RPMI7951 (cell line): ENCODE measurements at regions not wholly inside any gene's neighbourhood (a gene's known extent, or its start where the extent isn't known, plus 50 kb on each side); places are given as distances from the start of the nearest gene placed in this dataset.

ENCODE experiments used
- DNase-seq: peaks from one replicate; pipeline ENCODE4 v3.0.0-alpha.2; 2012; ENCODE audit warnings: low read depth

DNA sequence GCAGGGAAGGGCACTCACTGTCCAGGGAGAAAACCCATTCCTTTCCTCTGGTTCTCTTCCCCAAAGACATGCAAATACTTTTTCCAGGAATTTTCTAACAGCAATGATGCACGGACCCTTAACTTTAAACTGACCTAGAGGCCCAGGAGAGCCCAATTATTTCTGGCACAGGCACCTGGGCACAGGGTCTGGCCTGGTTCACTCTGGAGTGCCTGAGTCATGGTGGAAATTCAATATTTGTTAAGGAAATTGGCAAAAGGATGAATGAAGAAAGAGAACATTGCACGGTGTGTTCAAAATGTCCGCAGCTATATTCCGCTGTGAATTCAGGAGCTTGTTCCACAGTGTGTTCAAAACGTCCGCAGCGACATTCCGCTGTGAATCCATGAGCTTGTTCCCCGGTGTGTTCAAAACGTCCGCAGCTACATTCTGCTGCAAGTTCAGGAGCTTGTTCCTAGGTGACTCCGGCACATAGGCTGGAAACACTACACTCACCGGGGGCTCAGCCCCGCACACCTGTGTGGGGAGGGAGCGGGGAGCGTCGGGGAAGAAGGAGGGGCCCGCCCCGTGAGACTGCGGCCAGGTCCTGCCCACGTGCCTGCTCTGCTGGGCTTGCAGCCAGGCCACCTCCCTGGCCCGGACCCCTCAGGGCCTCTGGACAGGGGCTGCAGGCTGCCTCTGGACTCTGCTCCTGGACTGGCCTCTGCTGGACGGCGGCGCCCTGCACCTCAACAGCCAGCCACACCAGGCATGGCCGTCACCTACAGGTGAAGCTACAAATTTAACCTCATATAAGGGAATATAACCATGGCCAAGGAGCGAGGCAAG, 72.0 kb upstream of the FAM20C start:
- no peak for DNase-seq

DNA sequence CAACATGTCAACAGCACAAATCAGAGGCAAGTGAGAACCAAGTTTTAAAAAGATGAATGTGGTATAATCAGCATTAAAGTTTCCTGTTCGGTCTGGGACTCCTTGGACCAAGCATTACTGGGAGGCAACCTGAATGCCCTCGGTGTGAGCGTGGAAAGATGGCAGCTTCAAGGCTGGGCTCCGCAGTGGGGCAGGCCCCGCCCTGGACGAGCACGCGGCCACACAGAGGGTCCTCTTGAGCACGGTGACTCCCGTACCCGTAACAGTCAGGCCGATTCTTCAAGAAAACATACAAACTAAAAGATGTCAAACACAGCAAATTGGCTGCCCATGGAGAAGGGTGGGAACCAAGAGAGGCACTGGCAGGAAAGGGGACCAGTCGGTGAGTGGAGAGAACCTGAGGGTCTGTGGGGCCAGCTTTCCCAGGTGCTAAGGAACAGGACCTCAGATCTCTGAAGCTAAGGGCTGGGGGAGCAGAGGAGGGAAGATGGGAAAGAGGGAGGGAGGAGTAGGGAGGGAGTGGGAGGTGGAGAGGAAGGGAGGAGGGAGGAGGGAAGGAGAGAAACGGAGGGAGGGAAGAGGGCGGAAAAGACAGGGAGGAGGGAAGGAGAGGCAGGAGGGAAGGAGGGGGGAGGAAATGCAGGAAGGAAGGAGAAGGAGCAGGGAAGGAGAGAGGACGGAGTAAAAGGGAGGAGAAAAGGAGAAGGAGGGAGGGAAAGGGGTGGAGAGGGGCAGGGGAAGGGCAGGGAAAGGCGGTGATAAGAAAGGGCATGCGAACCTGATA, 71.2 kb upstream of the FAM20C start:
- no peak for DNase-seq

- DNase-seq: no peak
These were observed 69.1 kb upstream of the FAM20C start for GRCh38 chr7:123237-123636.

DNA sequence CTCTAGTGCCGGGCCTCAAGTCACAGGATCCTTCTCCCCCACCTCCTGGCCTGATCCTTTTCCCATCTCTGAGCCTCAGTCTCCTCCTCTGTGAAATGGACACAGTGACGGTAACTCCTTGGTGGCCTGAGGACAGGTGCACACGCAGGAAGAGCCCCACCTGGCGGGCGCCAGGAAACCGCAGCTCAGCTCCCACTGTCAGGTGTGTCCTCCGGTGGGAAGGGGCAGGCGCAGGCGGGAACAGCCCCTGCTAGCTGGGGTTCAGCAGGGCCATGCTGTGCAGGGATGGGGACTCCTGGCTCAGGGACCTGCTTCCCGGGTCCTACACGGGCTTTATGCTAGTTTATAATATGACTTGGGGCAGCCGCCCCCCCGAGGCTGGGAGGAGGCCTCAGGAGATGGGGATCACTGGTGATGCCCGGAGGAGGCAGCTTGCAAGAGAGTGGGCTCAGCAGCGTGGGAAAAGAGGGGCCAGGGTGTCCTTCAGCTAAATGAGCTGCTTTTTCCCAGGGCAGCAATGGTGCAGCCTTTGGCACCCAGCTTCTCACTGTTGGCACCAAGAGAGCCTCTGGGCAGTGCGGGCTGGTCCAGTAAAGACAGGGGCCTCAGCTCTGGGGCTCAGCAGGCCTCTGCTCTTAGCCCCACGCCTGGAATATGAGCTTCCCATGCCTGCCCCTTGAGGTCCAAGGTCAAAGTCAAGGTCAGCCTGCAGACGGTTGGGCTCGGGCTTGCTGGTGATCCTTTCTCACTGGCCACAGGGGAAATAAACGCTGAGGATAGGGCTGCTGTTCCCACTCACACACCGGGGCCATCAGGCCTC, 68.0 kb upstream of the FAM20C start:
- no peak for DNase-seq

- no peak for DNase-seq
These were observed 67.3 kb upstream of the FAM20C start for GRCh38 chr7:125061-125475.

GRCh38 chr7:125661-126060, 66.7 kb upstream of the FAM20C start:
- no peak for DNase-seq

DNA sequence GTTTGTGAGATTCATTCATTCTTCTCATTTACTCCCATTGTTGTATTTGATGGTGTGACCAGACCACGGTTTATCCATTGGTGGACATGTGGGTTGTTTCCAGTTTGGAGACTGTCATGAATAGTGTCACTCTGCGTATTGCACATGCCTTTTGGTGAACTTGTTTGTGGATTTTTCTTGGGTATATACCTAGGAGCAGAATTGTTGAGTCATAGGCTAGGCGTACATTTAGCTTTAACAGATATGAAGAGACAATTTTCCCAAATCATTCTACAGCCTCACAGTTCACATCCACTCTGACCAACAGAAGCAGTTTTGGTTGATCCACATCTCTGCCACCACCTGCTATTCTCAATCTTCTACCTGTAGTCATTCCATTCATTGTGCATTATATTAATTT, 66.0 kb upstream of the FAM20C start:
- no peak for DNase-seq

GRCh38 chr7:127064-127598, 65.2 kb upstream of the FAM20C start:
- no peak for DNase-seq

DNA sequence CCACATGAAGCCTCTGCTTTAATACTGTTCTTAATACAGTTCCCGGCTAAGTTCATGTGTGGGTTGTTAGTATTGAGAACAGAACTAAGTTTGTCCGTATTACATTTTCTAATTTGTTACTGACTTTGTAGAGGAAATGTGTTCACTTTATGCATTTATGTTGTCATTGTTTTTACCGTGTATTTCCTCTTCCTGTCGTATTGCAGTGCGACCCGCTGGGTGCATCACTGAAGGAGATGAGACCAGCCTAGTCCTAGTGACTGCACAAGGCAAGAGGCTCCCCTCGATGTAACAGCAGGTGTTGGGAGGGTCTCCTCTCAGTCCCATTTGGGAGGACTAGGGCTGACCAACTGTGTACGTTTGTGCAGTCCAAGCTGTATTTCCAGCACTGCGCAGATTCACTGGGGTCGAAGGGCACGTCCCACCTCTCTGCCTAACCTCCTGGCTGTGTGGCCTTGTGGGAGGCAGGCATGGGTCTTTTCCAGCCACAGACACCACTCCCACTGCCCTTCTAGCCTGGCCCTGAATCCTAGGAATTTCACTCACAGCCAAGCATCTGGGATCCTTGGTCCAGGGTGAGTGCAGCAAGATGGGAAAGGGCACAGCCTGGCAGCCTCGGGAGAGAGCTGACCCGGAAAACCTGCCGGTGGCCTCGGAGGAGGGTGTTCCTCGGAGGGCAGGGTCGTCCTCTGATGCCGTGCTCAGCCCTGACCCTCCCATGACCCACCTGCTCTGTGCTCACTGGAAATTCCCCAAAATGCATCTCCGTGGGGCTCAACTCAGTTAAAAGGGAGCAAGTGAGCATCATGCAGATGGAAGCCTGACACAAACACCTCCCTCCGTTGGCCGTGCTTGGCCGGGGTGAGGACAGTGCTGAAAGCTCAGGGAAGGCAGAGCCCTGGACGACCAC, 63.9 kb upstream of the FAM20C start:
- DNase-seq: no peak

DNA sequence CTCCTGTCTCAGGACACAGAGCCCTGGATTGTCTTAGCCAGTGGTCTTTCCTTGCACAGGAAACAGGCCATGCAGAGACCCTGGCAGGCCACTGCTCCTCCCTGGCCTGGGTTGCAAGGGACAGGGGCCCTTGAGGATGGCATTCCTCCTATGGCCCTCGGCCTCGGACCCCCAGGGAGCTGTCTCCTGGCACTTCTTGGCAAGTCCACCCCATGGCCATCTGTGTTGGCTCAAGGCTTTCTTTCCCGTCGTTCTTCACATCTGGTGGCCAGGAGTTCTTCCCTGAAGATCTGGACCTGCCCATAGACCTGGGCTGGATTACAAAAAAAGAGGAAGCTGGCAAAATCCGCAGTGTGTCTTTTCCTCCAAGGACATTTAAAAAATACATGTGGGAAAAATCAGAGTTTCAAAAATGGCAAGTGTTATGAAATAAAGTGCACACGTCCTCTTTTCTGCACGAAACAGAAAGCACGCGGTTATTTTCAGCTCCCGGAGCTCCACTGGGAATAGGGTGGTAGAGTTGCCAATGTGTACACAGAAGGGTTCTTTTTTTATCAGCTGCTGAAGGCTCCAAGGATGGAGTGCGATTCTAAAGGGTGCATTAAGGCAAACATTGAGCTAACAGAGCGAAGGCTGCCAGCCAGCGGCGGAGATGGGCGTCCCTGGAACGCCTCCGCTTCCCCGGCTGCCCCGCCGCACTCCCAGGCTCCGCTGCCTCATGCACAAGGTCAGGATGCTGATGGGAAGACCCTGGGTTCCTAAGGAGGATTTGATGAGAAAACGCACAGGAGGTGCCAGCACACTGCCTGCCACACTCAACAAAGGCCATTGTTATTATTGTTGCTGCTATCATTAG, 62.8 kb upstream of the FAM20C start:
- peak; percentile 60 for DNase-seq

DNA sequence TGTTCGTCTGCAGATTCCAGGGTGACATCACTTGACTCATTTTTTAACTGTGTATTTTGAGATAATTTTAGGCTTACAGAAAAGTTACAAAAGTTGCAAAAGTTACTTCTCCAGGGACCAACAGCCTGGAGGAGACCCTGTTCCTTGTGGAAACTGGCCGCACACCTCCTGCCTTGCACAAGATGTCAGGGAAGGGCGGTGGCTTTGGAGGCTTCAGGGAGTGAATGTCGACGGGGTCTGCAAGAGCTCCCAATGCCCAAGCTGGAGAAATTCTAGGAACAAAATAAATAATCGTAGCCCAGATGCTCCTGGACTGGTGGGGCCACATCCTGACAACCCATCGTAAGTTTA, 62.2 kb upstream of the FAM20C start:
- DNase-seq: no peak

DNA sequence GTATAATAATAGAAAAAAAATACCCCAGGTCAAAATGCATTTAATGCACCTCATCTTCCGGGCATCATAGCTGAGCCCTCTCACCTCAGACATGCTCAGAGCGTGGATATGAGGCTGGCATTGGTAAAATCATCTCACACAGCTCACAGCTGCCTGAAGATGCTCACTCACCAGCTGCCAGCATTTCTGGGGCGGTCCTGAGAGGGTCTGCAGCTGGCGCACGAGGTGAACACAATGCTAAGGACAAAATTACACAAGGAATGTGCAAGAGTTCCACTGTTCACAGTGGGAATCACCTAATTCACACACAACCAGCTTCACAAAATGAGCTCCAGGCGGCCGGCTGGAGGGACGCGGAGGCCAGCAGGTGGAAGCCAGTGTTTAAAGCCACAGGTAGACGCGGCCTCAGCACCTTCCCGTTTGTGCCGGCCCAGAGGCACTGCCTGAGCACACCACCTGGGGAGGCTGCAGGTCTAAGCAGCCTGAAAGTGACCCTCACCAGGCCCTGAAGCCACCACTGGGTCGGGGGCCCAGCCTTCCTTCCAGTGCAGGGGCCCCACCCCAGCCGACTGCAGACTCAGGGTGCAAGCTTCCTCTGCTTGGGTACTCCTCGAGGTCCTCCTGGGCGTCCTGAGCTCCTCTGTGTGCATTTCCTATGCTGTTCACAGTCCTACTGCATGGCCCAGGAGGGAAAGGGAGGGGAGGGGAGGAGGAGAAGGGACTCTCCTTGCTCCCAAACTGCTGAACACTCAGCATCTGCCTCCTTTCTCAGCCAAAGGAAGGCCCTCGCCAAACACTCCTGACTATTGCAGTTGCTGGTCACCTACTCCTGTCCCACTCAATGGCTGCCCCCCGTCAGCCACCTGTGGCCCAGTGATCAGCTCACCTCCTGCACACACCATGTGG, 61.2 kb upstream of the FAM20C start:
- no peak for DNase-seq

DNA sequence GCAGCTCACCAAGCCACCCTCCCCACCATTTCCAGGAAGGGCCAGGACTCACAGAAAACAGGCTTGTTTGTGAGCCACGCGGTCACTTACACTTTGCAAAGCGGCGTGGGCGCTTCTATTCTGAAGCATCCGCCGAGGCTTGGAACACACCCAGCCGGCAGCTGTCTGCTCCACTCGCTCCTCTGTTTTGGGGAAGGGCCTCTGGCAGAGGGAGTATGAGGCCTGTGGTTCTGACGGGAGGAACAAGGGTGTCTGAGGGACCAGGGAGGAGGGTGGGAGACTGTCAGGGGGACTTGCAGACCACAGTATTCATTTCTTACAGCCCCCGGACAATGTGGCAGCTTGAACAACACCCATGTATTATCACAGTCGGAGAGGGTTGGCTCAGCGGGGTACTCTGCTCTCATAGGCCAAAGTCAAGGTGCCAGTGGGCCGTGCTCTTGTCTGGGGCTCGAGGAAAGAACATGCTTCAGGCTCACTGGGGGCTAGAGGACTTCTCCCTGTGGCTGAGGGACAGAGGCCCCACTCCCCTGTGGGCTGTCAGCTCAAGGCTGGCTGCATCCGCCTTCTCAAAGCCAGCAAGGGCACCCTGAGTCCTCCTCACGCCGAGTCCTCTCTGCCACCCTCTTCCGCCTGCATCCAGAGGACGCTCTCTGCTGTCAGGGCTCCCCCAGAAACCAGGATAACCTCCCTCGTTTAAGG, 60.4 kb upstream of the FAM20C start:
- no peak for DNase-seq

- no peak for DNase-seq
These were observed 59.5 kb upstream of the FAM20C start for GRCh38 chr7:132899-133298.

DNA sequence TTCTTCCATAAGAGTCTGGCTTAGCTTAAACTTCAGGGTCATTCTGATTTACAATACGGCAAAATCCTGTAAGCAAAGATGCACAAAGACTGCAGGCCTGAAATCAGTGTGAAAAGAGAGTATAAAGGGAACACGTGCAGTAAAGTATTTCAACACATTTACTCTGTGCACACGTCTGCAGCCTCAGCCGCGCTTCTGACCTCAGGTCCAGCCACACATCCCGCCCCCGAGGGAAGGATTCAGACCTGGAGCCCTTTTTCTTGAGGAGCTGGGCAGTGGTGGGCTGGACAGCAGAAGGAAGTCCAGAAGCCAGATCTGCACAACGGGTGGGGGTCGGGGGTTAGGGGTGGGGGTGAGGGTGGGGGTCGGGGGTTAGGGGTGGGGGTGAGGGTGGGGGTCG, 58.9 kb upstream of the FAM20C start:
- no peak for DNase-seq

DNA sequence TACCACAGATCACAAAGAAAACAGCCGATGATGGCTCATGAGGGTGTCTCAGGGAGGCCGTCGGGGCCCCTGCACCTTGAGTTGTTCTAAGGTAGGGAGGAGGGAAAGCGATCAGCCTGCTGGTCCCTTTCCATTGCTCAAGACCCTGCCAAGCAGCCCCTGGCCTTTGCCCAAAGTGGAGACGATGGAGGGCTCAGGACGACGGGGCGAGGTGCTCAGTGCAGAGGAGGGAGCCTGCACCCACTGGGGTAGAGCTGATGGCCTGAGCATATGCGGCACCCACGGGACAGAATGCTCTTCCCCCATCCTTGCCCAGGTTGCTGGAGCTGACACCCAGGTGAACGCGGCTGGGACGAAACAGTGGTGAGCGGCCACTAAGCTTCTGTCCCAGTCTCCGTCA, 58.3 kb upstream of the FAM20C start:
- no peak for DNase-seq

GRCh38 chr7:134561-135256, 57.7 kb upstream of the FAM20C start:
- no peak for DNase-seq

- no peak for DNase-seq
These were observed 57.1 kb upstream of the FAM20C start for GRCh38 chr7:135257-135653.
